ENCODE measurements at regions not wholly inside any gene's neighbourhood (a gene's known extent, or its start where the extent isn't known, plus 50 kb on each side); places are given as distances from the start of the nearest gene placed in this dataset.

GRCh38 chr2:101577173-101577572 lies 102.3 kb upstream of the RFX8 start:
- no peak overlapping the region for H3K4me3 Mint-ChIP-seq (ENCODE audit: unreplicated experiment)
- Histone ChIP-seq H4K20me1 (ENCODE audit: insufficient read depth, low read length) (no peaks in the 10 kb centered on the region), H3K4me3 (ENCODE audit: insufficient read depth, low read depth, low read length) (no peak overlapping the region), H3K79me2 (ENCODE audit: insufficient read depth, low read length) (no peaks in the 10 kb centered on the region), H3K27me3 (ENCODE audit: insufficient read depth, low read length) (no peaks in the 10 kb centered on the region), H3K4me1 (ENCODE audit: insufficient read depth, low read length) (no peaks in the 10 kb centered on the region), H3K9ac (ENCODE audit: low read length) (no peak overlapping the region), H3K4me2 (ENCODE audit: low read length) (no peak overlapping the region), H3K27ac (ENCODE audit: low read depth, low read length) (no peak overlapping the region), H3K9me3 (ENCODE audit: insufficient read depth, low read depth, low read length) (no peaks in the 10 kb centered on the region), H3K36me3 (ENCODE audit: insufficient read depth, low read length) (no peaks in the 10 kb centered on the region), H2AFZ (ENCODE audit: low read depth, low read length) (no peak overlapping the region)
- FAIRE-seq (no peak), DNase-seq (ENCODE audit: low read depth) (no peak)
- H3K36me3 Mint-ChIP-seq (ENCODE audit: low read depth, unreplicated experiment) = no peaks in the 10 kb centered on the region
- no peak overlapping the region for H3K27ac Mint-ChIP-seq (ENCODE audit: unreplicated experiment)
- TF ChIP-seq, protein P1, sequence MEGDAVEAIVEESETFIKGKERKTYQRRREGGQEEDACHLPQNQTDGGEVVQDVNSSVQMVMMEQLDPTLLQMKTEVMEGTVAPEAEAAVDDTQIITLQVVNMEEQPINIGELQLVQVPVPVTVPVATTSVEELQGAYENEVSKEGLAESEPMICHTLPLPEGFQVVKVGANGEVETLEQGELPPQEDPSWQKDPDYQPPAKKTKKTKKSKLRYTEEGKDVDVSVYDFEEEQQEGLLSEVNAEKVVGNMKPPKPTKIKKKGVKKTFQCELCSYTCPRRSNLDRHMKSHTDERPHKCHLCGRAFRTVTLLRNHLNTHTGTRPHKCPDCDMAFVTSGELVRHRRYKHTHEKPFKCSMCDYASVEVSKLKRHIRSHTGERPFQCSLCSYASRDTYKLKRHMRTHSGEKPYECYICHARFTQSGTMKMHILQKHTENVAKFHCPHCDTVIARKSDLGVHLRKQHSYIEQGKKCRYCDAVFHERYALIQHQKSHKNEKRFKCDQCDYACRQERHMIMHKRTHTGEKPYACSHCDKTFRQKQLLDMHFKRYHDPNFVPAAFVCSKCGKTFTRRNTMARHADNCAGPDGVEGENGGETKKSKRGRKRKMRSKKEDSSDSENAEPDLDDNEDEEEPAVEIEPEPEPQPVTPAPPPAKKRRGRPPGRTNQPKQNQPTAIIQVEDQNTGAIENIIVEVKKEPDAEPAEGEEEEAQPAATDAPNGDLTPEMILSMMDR (IDR thresholded peaks at IDR 0.05; ENCODE audit: insufficient read depth, low read depth, low read length) = no peak
- H3K9me3 Mint-ChIP-seq (ENCODE audit: unreplicated experiment) = no peaks in the 10 kb centered on the region
- H3K27me3 Mint-ChIP-seq (ENCODE audit: low read depth, unreplicated experiment) = peaks cover 15% of the 10 kb centered on the region
- no peaks in the 10 kb centered on the region for H3K4me1 Mint-ChIP-seq (ENCODE audit: low read depth, unreplicated experiment)

GRCh38 chr2:101574622-101575021 lies 99.7 kb upstream of the RFX8 start:
- no peak overlapping the region for H3K27ac Mint-ChIP-seq (ENCODE audit: unreplicated experiment)
- DNase-seq (ENCODE audit: low read depth) (no peak), FAIRE-seq (no peak)
- no peaks in the 10 kb centered on the region for H3K79me2 ChIP-seq (ENCODE audit: insufficient read depth, low read length)
- H3K4me1 ChIP-seq (ENCODE audit: insufficient read depth, low read length) = no peaks in the 10 kb centered on the region
- no peak overlapping the region for H3K9ac ChIP-seq (ENCODE audit: low read length)
- H3K4me3 ChIP-seq (ENCODE audit: insufficient read depth, low read depth, low read length) = no peak overlapping the region
- no peak overlapping the region for H2AFZ ChIP-seq (ENCODE audit: low read depth, low read length)
- H3K27me3 Mint-ChIP-seq (ENCODE audit: low read depth, unreplicated experiment) = peaks cover 11% of the 10 kb centered on the region
- no peak overlapping the region for H3K4me2 ChIP-seq (ENCODE audit: low read length)
- no peaks in the 10 kb centered on the region for H3K9me3 Mint-ChIP-seq (ENCODE audit: unreplicated experiment)
- no peaks in the 10 kb centered on the region for H3K27me3 ChIP-seq (ENCODE audit: insufficient read depth, low read length)
- TF ChIP-seq, protein P1 (IDR thresholded peaks at IDR 0.05; ENCODE audit: insufficient read depth, low read depth, low read length) = no peak
- no peak for TF ChIP-seq EZH2 (IDR thresholded peaks at IDR 0.05; ENCODE audit: insufficient read depth, low read length)
- H3K36me3 ChIP-seq (ENCODE audit: insufficient read depth, low read length) = no peaks in the 10 kb centered on the region
- H3K27ac ChIP-seq (ENCODE audit: low read depth, low read length) = no peak overlapping the region
- H3K4me1 Mint-ChIP-seq (ENCODE audit: low read depth, unreplicated experiment) = no peaks in the 10 kb centered on the region
- H3K36me3 Mint-ChIP-seq (ENCODE audit: low read depth, unreplicated experiment) = no peaks in the 10 kb centered on the region
- H4K20me1 ChIP-seq (ENCODE audit: insufficient read depth, low read length) = no peaks in the 10 kb centered on the region
- H3K9me3 ChIP-seq (ENCODE audit: insufficient read depth, low read depth, low read length) = no peaks in the 10 kb centered on the region
- no peak overlapping the region for H3K4me3 Mint-ChIP-seq (ENCODE audit: unreplicated experiment)

- H2AFZ ChIP-seq (ENCODE audit: low read depth, low read length) = no peak overlapping the region
- H3K9me3 Mint-ChIP-seq (ENCODE audit: unreplicated experiment) = no peaks in the 10 kb centered on the region
- no peak overlapping the region for H3K27ac ChIP-seq (ENCODE audit: low read depth, low read length)
- no peaks in the 10 kb centered on the region for H3K79me2 ChIP-seq (ENCODE audit: insufficient read depth, low read length)
- no peaks in the 10 kb centered on the region for H3K4me1 ChIP-seq (ENCODE audit: insufficient read depth, low read length)
- H3K27me3 Mint-ChIP-seq (ENCODE audit: low read depth, unreplicated experiment) = no peaks in the 10 kb centered on the region
- FAIRE-seq (no peak), DNase-seq (ENCODE audit: low read depth) (no peak)
- TF ChIP-seq, protein P1 (IDR thresholded peaks at IDR 0.05; ENCODE audit: insufficient read depth, low read depth, low read length) = no peak
- TF ChIP-seq EZH2 (IDR thresholded peaks at IDR 0.05; ENCODE audit: insufficient read depth, low read length) = no peak
- no peaks in the 10 kb centered on the region for H3K36me3 ChIP-seq (ENCODE audit: insufficient read depth, low read length)
- no peaks in the 10 kb centered on the region for H4K20me1 ChIP-seq (ENCODE audit: insufficient read depth, low read length)
- H3K4me3 ChIP-seq (ENCODE audit: insufficient read depth, low read depth, low read length) = no peak overlapping the region
- no peak overlapping the region for H3K27ac Mint-ChIP-seq (ENCODE audit: unreplicated experiment)
- no peak overlapping the region for H3K9ac ChIP-seq (ENCODE audit: low read length)
- no peak overlapping the region for H3K4me2 ChIP-seq (ENCODE audit: low read length)
- H3K27me3 ChIP-seq (ENCODE audit: insufficient read depth, low read length) = no peaks in the 10 kb centered on the region
- H3K36me3 Mint-ChIP-seq (ENCODE audit: low read depth, unreplicated experiment) = no peaks in the 10 kb centered on the region
- H3K9me3 ChIP-seq (ENCODE audit: insufficient read depth, low read depth, low read length) = no peaks in the 10 kb centered on the region
- H3K4me1 Mint-ChIP-seq (ENCODE audit: low read depth, unreplicated experiment) = no peaks in the 10 kb centered on the region
- H3K4me3 Mint-ChIP-seq (ENCODE audit: unreplicated experiment) = no peak overlapping the region
Observed at GRCh38 chr2:101571951-101572350, 97.0 kb upstream of the RFX8 start.

Data from astrocyte (in vitro differentiated cells and primary cell).